IMR-90 (cell line): ENCODE measurements at regions not wholly inside any gene's neighbourhood (a gene's known extent, or its start where the extent isn't known, plus 50 kb on each side); places are given as distances from the start of the nearest gene placed in this dataset.

Source experiments
- ATAC-seq: fragments of 200-7000 bp; cut with Tn5 transposase; 2 replicates; pipeline ENCODE4 v1.9.1; 2020; ENCODE audit warnings: low read depth, mild to moderate bottlenecking, moderate library complexity
- BruUV-seq: library from RNA; stranded (reverse); fragments of 400-500 nt; replicated peaks from 2 replicates; lab custom pipeline; 2021; lab: Mats Ljungman, UMichigan
- CTCF ChIA-PET: fragments of 300-600 bp; formaldehyde crosslinking; extraction: SDS; loops from one replicate; lab custom pipeline; 2021; ENCODE audit warnings: antibody characterized with exemption; lab: Yijun Ruan, JAX
- POLR2A ChIA-PET: fragments of 300-600 bp; sonication (Branson Sonifier 250); formaldehyde crosslinking; loops from one replicate; lab custom pipeline; 2022; ENCODE audit warnings: antibody characterized with exemption; ENCODE audit not compliant: unreplicated experiment; lab: Charles Lee
- DNase-seq: peaks from one replicate; pipeline ENCODE4 v3.0.0; 2013
- H2AFZ ChIP-seq: replicated peaks from 2 replicates; pipeline ENCODE3; 2013; ENCODE audit warnings: low read length, mild to moderate bottlenecking; ENCODE audit not compliant: poor library complexity
- H2AK5ac ChIP-seq: 2 replicates; pipeline ENCODE4 v1.6.1; 2013; ENCODE audit warnings: low read depth, low read length, inconsistent platforms
- H2AK9ac ChIP-seq: replicated peaks from 2 replicates; pipeline ENCODE3; 2013; ENCODE audit warnings: mild to moderate bottlenecking, low read depth, low read length, moderate library complexity; ENCODE audit not compliant: poor library complexity
- H2BK120ac ChIP-seq: 2 replicates; pipeline ENCODE4 v1.6.1; 2013; ENCODE audit warnings: low read depth, low read length, inconsistent platforms
- H2BK15ac ChIP-seq: 3 replicates; pipeline ENCODE4 v1.6.1; 2013; ENCODE audit warnings: low read depth, low read length, inconsistent platforms
- H2BK20ac ChIP-seq: 2 replicates; pipeline ENCODE4 v1.6.1; 2013; ENCODE audit warnings: low read depth, mild to moderate bottlenecking, inconsistent platforms, low read length, moderate library complexity
- H2BK5ac ChIP-seq: 2 replicates; pipeline ENCODE4 v1.6.1; 2013; ENCODE audit warnings: mild to moderate bottlenecking, low read depth, low read length, inconsistent platforms; ENCODE audit not compliant: poor library complexity, severe bottlenecking
- H3K14ac ChIP-seq: replicated peaks from 2 replicates; pipeline ENCODE4 v1.6.1; 2013; ENCODE audit warnings: low read depth, low read length, inconsistent platforms
- H3K18ac ChIP-seq: 2 replicates; pipeline ENCODE4 v1.6.1; 2013; ENCODE audit warnings: low read depth, low read length, control low read depth
- H3K23ac ChIP-seq: 2 replicates; pipeline ENCODE4 v1.6.1; 2013; ENCODE audit warnings: low read depth, low read length, inconsistent platforms
- H3K27ac ChIP-seq: 2 replicates; pipeline ENCODE4 v1.5.1; 2013; ENCODE audit warnings: mild to moderate bottlenecking, control low read depth, low read length; ENCODE audit not compliant: insufficient read depth
- H3K27me3 ChIP-seq: 2 replicates; pipeline ENCODE4 v1.6.1; 2013; ENCODE audit warnings: low read length; ENCODE audit not compliant: control insufficient read depth, insufficient read depth
- H3K36me3 ChIP-seq: 2 replicates; pipeline ENCODE4 v1.6.1; 2013; ENCODE audit warnings: low read length, mixed read lengths; ENCODE audit not compliant: control insufficient read depth, insufficient read depth
- H3K4ac ChIP-seq: 2 replicates; pipeline ENCODE4 v1.6.1; 2013; ENCODE audit warnings: low read depth, low read length, inconsistent platforms
- H3K4me1 ChIP-seq: 2 replicates; pipeline ENCODE4 v1.6.1; 2013; ENCODE audit warnings: low read length, mixed read lengths; ENCODE audit not compliant: control insufficient read depth, insufficient read depth
- H3K4me2 ChIP-seq: 2 replicates; pipeline ENCODE4 v1.6.1; 2013; ENCODE audit warnings: low read depth, mild to moderate bottlenecking, control low read depth, low read length, moderate library complexity
- H3K4me3 ChIP-seq: 2 replicates; pipeline ENCODE4 v1.5.1; 2013; ENCODE audit warnings: low read depth, mild to moderate bottlenecking, control low read depth, low read length, moderate library complexity; ENCODE audit not compliant: insufficient read depth
- H3K56ac ChIP-seq: 2 replicates; pipeline ENCODE4 v1.6.1; 2013; ENCODE audit warnings: low read length, inconsistent platforms; ENCODE audit not compliant: insufficient read depth; ENCODE audit errors: extremely low read depth
- H3K79me1 ChIP-seq, 2 experiments: 2 replicates each; pipeline ENCODE4 v1.6.1; 2013; ENCODE audit warnings: low read length in 2 of 2, inconsistent platforms in 1 of 2, low read depth in 1 of 2
- H3K9ac ChIP-seq: 2 replicates; pipeline ENCODE4 v1.6.1; 2013; ENCODE audit warnings: low read depth, low read length, control low read depth
- H3K9me1 ChIP-seq: 2 replicates; pipeline ENCODE4 v1.6.1; 2013; ENCODE audit warnings: low read length, inconsistent platforms; ENCODE audit not compliant: insufficient read depth
- H3K9me3 ChIP-seq: 2 replicates; pipeline ENCODE4 v1.6.1; 2013; ENCODE audit warnings: low read length; ENCODE audit not compliant: control insufficient read depth, insufficient read depth
- H4K20me1 ChIP-seq: 2 replicates; pipeline ENCODE4 v1.6.1; 2013; ENCODE audit warnings: low read length, inconsistent platforms; ENCODE audit not compliant: insufficient read depth
- H4K5ac ChIP-seq: 2 replicates; pipeline ENCODE4 v1.6.1; 2013; ENCODE audit warnings: mild to moderate bottlenecking, low read depth, low read length, control low read depth
- H4K8ac ChIP-seq, 2 experiments: 2 replicates each; pipeline ENCODE4 v1.6.1; 2013; ENCODE audit warnings: low read depth in 2 of 2, low read length in 2 of 2, control low read depth in 1 of 2, inconsistent platforms in 1 of 2
- H4K91ac ChIP-seq: 2 replicates; pipeline ENCODE4 v1.6.1; 2013; ENCODE audit warnings: low read depth, low read length, inconsistent platforms; ENCODE audit not compliant: insufficient read depth
- BHLHE40 ChIP-seq: fragments of 150-350 bp; IDR thresholded peaks from 2 replicates; pipeline ENCODE4 v1.6.1; 2016; ENCODE audit warnings: mild to moderate bottlenecking, low read depth, low read length
- CEBPB ChIP-seq: IDR thresholded peaks from 2 replicates; pipeline ENCODE4 v1.6.1; 2012; ENCODE audit warnings: low read depth, low read length, improper control_type of control experiment
- CHD1 ChIP-seq: IDR thresholded peaks from 2 replicates; pipeline ENCODE4 v1.6.1; 2012; ENCODE audit warnings: low read depth, low read length, improper control_type of control experiment
- FOS ChIP-seq: fragments of 150-350 bp; IDR thresholded peaks from 2 replicates; pipeline ENCODE4 v1.6.1; 2016; ENCODE audit warnings: low read depth, low read length
- MAFK ChIP-seq: IDR thresholded peaks from 2 replicates; pipeline ENCODE4 v1.6.1; 2012; ENCODE audit warnings: low read depth, low read length, improper control_type of control experiment
- MAZ ChIP-seq: IDR thresholded peaks from 2 replicates; pipeline ENCODE4 v1.6.1; 2012; ENCODE audit warnings: low read depth, mild to moderate bottlenecking, low read length, improper control_type of control experiment, moderate library complexity, borderline replicate concordance
- MXI1 ChIP-seq: IDR thresholded peaks from 2 replicates; pipeline ENCODE4 v1.6.1; 2012; ENCODE audit warnings: low read depth, mild to moderate bottlenecking, low read length, moderate library complexity, borderline replicate concordance
- NFE2L2 ChIP-seq: fragments of 150-350 bp; IDR thresholded peaks from 2 replicates; pipeline ENCODE4 v1.6.1; 2016; ENCODE audit warnings: low read depth, mild to moderate bottlenecking, low read length
- POLR2A ChIP-seq: IDR thresholded peaks from 2 replicates; pipeline ENCODE4 v1.6.1; 2012; ENCODE audit warnings: mild to moderate bottlenecking, low read depth, low read length
- RAD21 ChIP-seq: IDR thresholded peaks from 2 replicates; pipeline ENCODE4 v1.6.1; 2012; ENCODE audit warnings: low read length, improper control_type of control experiment
- RCOR1 ChIP-seq: IDR thresholded peaks from 2 replicates; pipeline ENCODE4 v1.6.1; 2012; ENCODE audit warnings: mild to moderate bottlenecking, low read length, improper control_type of control experiment; ENCODE audit not compliant: insufficient replicate concordance
- RFX5 ChIP-seq: IDR thresholded peaks from 2 replicates; pipeline ENCODE4 v1.8.0; 2012; ENCODE audit warnings: low read depth, mild to moderate bottlenecking, low read length, moderate library complexity
- SMC3 ChIP-seq: fragments of 150-350 bp; IDR thresholded peaks from 2 replicates; pipeline ENCODE4 v1.6.1; 2016; ENCODE audit warnings: low read depth, mild to moderate bottlenecking, antibody characterized with exemption, low read length, moderate library complexity
- WGBS, 2 experiments: methylation state at CpG; one replicate each; pipeline versions ENCODE4 v1.1.5 to v1.1.7; 2013; ENCODE audit warnings: missing lambda C conversion rate in 2 of 2; ENCODE audit not compliant: insufficient read length in 1 of 2; ENCODE audit errors: extremely low coverage in 2 of 2; 5-methylcytosine and 5-hydroxymethylcytosine counted together
- dilution Hi-C: fragments of 300-500 bp; cut with HindIII; formaldehyde crosslinking; loops from one replicate; pipeline ENCODE4 v1.14.3; 2018; ENCODE audit warnings: low sequenced_read_pairs; ENCODE audit not compliant: unreplicated experiment
- in situ Hi-C: fragments of 300-500 bp; cut with MboI; formaldehyde crosslinking; loops from 3 replicates; pipeline ENCODE4 v1.14.3; 2019; ENCODE audit warnings: low sequenced_read_pairs, inconsistent platforms, mixed read lengths
- intact Hi-C: fragments of 100-400 bp; cut with micrococcal nuclease; formaldehyde crosslinking; loops from 2 replicates; pipeline ENCODE4 v1.10.0; 2022
- TF ChIP-seq, protein P1 (sequence below): fragments of 150-350 bp; IDR thresholded peaks from 2 replicates; pipeline ENCODE4 v1.6.1; 2016; ENCODE audit warnings: low read depth, mild to moderate bottlenecking, low read length, moderate library complexity, borderline replicate concordance
- TF ChIP-seq, protein P2 (sequence below): conservative IDR thresholded peaks from 2 replicates; pipeline ENCODE4 v1.5.1; 2012; ENCODE audit warnings: mild to moderate bottlenecking, low read depth, low read length, improper control_type of control experiment
- TF ChIP-seq, protein P3 (sequence below): fragments of 150-350 bp; IDR thresholded peaks from 2 replicates; pipeline ENCODE4 v1.6.1; 2017; ENCODE audit warnings: mild to moderate bottlenecking, antibody characterized with exemption, low read length, low read depth

DNA sequence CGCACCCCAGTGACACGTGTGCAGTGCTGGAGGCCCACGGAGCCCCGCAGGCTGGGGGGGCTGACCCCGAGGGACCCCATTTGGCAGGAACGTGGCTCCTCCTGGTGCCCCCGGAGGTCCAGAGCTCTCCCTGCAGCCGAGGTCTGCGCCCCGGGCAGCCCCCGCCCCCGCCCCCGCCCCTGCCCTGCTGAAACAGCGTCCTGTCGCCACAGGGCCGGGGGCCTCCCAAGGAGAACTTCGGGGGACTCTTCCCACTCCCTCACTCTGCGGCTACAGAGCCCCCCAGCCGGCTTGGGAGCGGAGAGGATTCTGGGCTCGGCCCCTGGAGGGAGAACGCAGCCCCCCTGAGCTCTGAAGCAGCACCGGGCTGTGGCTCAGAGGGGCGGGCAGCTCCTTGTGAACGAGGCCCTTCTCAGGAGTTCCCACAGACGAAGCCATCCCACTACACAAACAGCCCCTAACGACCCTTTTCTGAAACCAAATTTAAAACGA is 115.2 kb downstream of the DLL1 start:
- Histone ChIP-seq H2AK5ac (no peak overlapping the region), H3K14ac (no peak overlapping the region), H2BK15ac (no peak overlapping the region), H3K4me2 (no peak overlapping the region), H3K23ac (no peak overlapping the region), H2AK9ac (no peak overlapping the region), H4K20me1 (no peaks in the 10 kb centered on the region), H4K5ac (no peak overlapping the region), H3K4me1 (peaks cover 2% of the 10 kb centered on the region; the same call in 1 of the 2 replicates), H3K27me3 (no peaks in the 10 kb centered on the region), H3K36me3 (no peaks in the 10 kb centered on the region), H3K4me3 (no peak overlapping the region), H3K9me3 (peaks cover 28% of the 10 kb centered on the region), H2BK5ac (no peak overlapping the region), H3K56ac (no peak overlapping the region), H2BK120ac (no peak overlapping the region), H3K18ac (no peak overlapping the region), H4K91ac (no peak overlapping the region), H3K79me1 (no peaks in the 10 kb centered on the region), H2BK20ac (no peak overlapping the region), H2AFZ (no peak overlapping the region), H3K27ac (no peak overlapping the region), H3K4ac (no peak overlapping the region), H3K9me1 (no peaks in the 10 kb centered on the region), H4K8ac (no peak overlapping the region), H3K9ac (no peak overlapping the region)
- intact Hi-C loops (no loop called here), dilution Hi-C loops (no loop called here), in situ Hi-C loops (no loop called here)
- BruUV-seq: no TSS peak
- ChIA-PET CTCF (no interaction called here), POLR2A (no interaction called here)
- TF ChIP-seq, protein P1, sequence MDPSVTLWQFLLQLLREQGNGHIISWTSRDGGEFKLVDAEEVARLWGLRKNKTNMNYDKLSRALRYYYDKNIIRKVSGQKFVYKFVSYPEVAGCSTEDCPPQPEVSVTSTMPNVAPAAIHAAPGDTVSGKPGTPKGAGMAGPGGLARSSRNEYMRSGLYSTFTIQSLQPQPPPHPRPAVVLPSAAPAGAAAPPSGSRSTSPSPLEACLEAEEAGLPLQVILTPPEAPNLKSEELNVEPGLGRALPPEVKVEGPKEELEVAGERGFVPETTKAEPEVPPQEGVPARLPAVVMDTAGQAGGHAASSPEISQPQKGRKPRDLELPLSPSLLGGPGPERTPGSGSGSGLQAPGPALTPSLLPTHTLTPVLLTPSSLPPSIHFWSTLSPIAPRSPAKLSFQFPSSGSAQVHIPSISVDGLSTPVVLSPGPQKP: no peak
- TF ChIP-seq CHD1: no peak
- no peak for TF ChIP-seq CEBPB
- no peak for TF ChIP-seq RFX5
- TF ChIP-seq, protein P2, sequence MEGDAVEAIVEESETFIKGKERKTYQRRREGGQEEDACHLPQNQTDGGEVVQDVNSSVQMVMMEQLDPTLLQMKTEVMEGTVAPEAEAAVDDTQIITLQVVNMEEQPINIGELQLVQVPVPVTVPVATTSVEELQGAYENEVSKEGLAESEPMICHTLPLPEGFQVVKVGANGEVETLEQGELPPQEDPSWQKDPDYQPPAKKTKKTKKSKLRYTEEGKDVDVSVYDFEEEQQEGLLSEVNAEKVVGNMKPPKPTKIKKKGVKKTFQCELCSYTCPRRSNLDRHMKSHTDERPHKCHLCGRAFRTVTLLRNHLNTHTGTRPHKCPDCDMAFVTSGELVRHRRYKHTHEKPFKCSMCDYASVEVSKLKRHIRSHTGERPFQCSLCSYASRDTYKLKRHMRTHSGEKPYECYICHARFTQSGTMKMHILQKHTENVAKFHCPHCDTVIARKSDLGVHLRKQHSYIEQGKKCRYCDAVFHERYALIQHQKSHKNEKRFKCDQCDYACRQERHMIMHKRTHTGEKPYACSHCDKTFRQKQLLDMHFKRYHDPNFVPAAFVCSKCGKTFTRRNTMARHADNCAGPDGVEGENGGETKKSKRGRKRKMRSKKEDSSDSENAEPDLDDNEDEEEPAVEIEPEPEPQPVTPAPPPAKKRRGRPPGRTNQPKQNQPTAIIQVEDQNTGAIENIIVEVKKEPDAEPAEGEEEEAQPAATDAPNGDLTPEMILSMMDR: no peak
- TF ChIP-seq NFE2L2: no peak
- TF ChIP-seq MAFK: no peak
- no peak for TF ChIP-seq FOS
- no peak for TF ChIP-seq MAZ
- no peak for TF ChIP-seq RCOR1
- no peak for TF ChIP-seq POLR2A
- TF ChIP-seq SMC3: no peak
- TF ChIP-seq RAD21: no peak
- TF ChIP-seq MXI1: no peak
- TF ChIP-seq BHLHE40: no peak
- TF ChIP-seq, protein P3, sequence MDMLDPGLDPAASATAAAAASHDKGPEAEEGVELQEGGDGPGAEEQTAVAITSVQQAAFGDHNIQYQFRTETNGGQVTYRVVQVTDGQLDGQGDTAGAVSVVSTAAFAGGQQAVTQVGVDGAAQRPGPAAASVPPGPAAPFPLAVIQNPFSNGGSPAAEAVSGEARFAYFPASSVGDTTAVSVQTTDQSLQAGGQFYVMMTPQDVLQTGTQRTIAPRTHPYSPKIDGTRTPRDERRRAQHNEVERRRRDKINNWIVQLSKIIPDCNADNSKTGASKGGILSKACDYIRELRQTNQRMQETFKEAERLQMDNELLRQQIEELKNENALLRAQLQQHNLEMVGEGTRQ: no peak
- DNase-seq (no peak), ATAC-seq (no peak)
- no CpG with 5 or more reads among the region's 28 CpGs for WGBS, 2 experiments
